ENCODE measurements at regions not wholly inside any gene's neighbourhood (a gene's known extent, or its start where the extent isn't known, plus 50 kb on each side); places are given as distances from the start of the nearest gene placed in this dataset.
A peak's percentile ranks its signal among the peaks of the same experiment; 100 is the strongest.

- Histone ChIP-seq H3K4me3 (no peak overlapping the region), H3K27ac (peak overlapping the region; percentile 82 to 97), H3K4me1 (replicated peaks in 1 of 2) (peaks cover 31 to 41% of the 10 kb centered on the region in 2 donors)
- WGBS, 10 experiments = 75 to 100% (median 86%) methylated on average over 1 to 6 of the region's 7 CpGs; no CpG with 5 or more reads in 2 of the 10 experiments
- in situ Hi-C loops (cut with MboI; ENCODE audit: low pct_unique_long_range_greater_than_20kb in 2 of 9, low sequenced_read_pairs in 9 of 9, unreplicated experiment in 9 of 9) = no loop called here
- no peak for ATAC-seq (replicated peaks in 6 of 8)
Observed at GRCh38 chr4:140298001-140298400, 75.4 kb upstream of the SCOC start.

- in situ Hi-C loops (cut with MboI; ENCODE audit: low pct_unique_long_range_greater_than_20kb in 2 of 9, low sequenced_read_pairs in 9 of 9, unreplicated experiment in 9 of 9) = no loop called here
- peak overlapping the region in 3 of 5 donors; percentile 5 to 23 (median 16) for H3K4me3 ChIP-seq
- peak overlapping the region; percentile 82 to 97 for H3K27ac ChIP-seq
- WGBS, 10 experiments = 17 to 79% (median 38%) methylated on average over 1 to 7 of the region's 7 CpGs; no CpG with 5 or more reads in 3 of the 10 experiments
- ATAC-seq (replicated peaks in 6 of 8) = peak in 6 of 8 experiments; percentile 16 to 53 (median 38)
- peaks cover 31 to 41% of the 10 kb centered on the region in 2 donors for H3K4me1 ChIP-seq (replicated peaks in 1 of 2)
Observed at GRCh38 chr4:140297221-140297570, 76.2 kb upstream of the SCOC start.

GRCh38 chr4:140296335-140297220, 76.9 kb upstream of the SCOC start:
- in situ Hi-C loops (cut with MboI; ENCODE audit: low pct_unique_long_range_greater_than_20kb in 2 of 9, low sequenced_read_pairs in 9 of 9, unreplicated experiment in 9 of 9) = no loop called here
- H3K4me3 ChIP-seq = peak overlapping the region in 3 of 5 donors; percentile 15 to 23 (median 16)
- H3K27ac ChIP-seq = peak overlapping the region; percentile 82 to 97
- WGBS, 10 experiments = 0 to 32% (median 13%) methylated on average over 4 to 14 of the region's 15 CpGs
- ATAC-seq (replicated peaks in 6 of 8) = peak; percentile 70 to 93 (median 89)
- H3K4me1 ChIP-seq (replicated peaks in 1 of 2) = peaks cover 34 to 42% of the 10 kb centered on the region in 2 donors

GRCh38 chr4:140293979-140294378, 79.5 kb upstream of the SCOC start:
- peaks cover 53 to 57% of the 10 kb centered on the region in 2 donors for H3K4me1 ChIP-seq (replicated peaks in 1 of 2)
- 43 to 100% (median 93%) methylated on average over 1 of the region's 2 CpGs; no CpG with 5 or more reads in 2 of the 10 experiments for WGBS, 10 experiments
- H3K4me3 ChIP-seq = no peak overlapping the region
- no peak for ATAC-seq (replicated peaks in 6 of 8)
- no peak overlapping the region for H3K27ac ChIP-seq
- in situ Hi-C loops (cut with MboI; ENCODE audit: low pct_unique_long_range_greater_than_20kb in 2 of 9, low sequenced_read_pairs in 9 of 9, unreplicated experiment in 9 of 9) = no loop called here

- ATAC-seq (replicated peaks in 6 of 8) = peak in 5 of 8 experiments; percentile 42 to 69 (median 63)
- WGBS, 10 experiments = 71 to 100% (median 88%) methylated on average over 1 to 4 of the region's 4 CpGs; no CpG with 5 or more reads in 2 of the 10 experiments
- in situ Hi-C loops (cut with MboI; ENCODE audit: low pct_unique_long_range_greater_than_20kb in 2 of 9, low sequenced_read_pairs in 9 of 9, unreplicated experiment in 9 of 9) = no loop called here
- Histone ChIP-seq H3K27ac (peak overlapping the region in 1 of 2 donors; percentile 55), H3K4me1 (replicated peaks in 1 of 2) (peaks cover 34 to 43% of the 10 kb centered on the region in 2 donors), H3K4me3 (no peak overlapping the region)
Observed at GRCh38 chr4:140291259-140291658, 82.2 kb upstream of the SCOC start.

- in situ Hi-C loops (cut with MboI; ENCODE audit: low pct_unique_long_range_greater_than_20kb in 2 of 9, low sequenced_read_pairs in 9 of 9, unreplicated experiment in 9 of 9) = no loop called here
- Histone ChIP-seq H3K4me3 (no peak overlapping the region), H3K4me1 (replicated peaks in 1 of 2) (peaks cover 24 to 35% of the 10 kb centered on the region in 2 donors), H3K27ac (no peak overlapping the region)
- WGBS, 10 experiments = 40 to 100% (median 57%) methylated on average over 1 to 2 of the region's 2 CpGs; no CpG with 5 or more reads in 2 of the 10 experiments
- ATAC-seq (replicated peaks in 6 of 8) = peak in 5 of 8 experiments; percentile 18 to 38 (median 20)
Observed at GRCh38 chr4:140289486-140289885, 84.0 kb upstream of the SCOC start.

- in situ Hi-C loops (cut with MboI; ENCODE audit: low pct_unique_long_range_greater_than_20kb in 2 of 9, low sequenced_read_pairs in 9 of 9, unreplicated experiment in 9 of 9) = no loop called here
- Histone ChIP-seq H3K27ac (no peak overlapping the region), H3K4me1 (replicated peaks in 1 of 2) (peaks cover 48 to 62% of the 10 kb centered on the region in 2 donors), H3K4me3 (no peak overlapping the region)
- peak in 7 of 8 experiments; percentile 18 to 99 (median 56) for ATAC-seq (replicated peaks in 6 of 8)
- 0 to 92% (median 70%) methylated on average over 1 to 6 of the region's 18 CpGs; no CpG with 5 or more reads in 3 of the 10 experiments for WGBS, 10 experiments
Observed at GRCh38 chr4:140286456-140286855, 87.0 kb upstream of the SCOC start.

- ATAC-seq (replicated peaks in 6 of 8) = peak in 1 of 8 experiments; percentile 21
- peaks cover 35 to 59% of the 10 kb centered on the region in 2 donors for H3K4me1 ChIP-seq (replicated peaks in 1 of 2)
- H3K4me3 ChIP-seq = no peak overlapping the region
- 20 to 100% (median 88%) methylated on average over 1 to 2 of the region's 2 CpGs; no CpG with 5 or more reads in 1 of the 10 experiments for WGBS, 10 experiments
- in situ Hi-C loops (cut with MboI; ENCODE audit: low pct_unique_long_range_greater_than_20kb in 2 of 9, low sequenced_read_pairs in 9 of 9, unreplicated experiment in 9 of 9) = no loop called here
- H3K27ac ChIP-seq = no peak overlapping the region
Observed at GRCh38 chr4:140284456-140284855, 89.0 kb upstream of the SCOC start.

GRCh38 chr4:140281828-140282552, 91.5 kb upstream of the SCOC start:
- peak in 4 of 8 experiments; percentile 18 to 53 (median 47) for ATAC-seq (replicated peaks in 6 of 8)
- in situ Hi-C loops (cut with MboI; ENCODE audit: low pct_unique_long_range_greater_than_20kb in 2 of 9, low sequenced_read_pairs in 9 of 9, unreplicated experiment in 9 of 9) = no loop called here
- H3K4me3 ChIP-seq = no peak overlapping the region
- H3K27ac ChIP-seq = peak overlapping the region in 1 of 2 donors; percentile 34
- WGBS, 10 experiments = 14 to 67% (median 49%) methylated on average over 1 to 3 of the region's 5 CpGs; no CpG with 5 or more reads in 2 of the 10 experiments
- peaks cover 32 to 59% of the 10 kb centered on the region in 2 donors for H3K4me1 ChIP-seq (replicated peaks in 1 of 2)

- Histone ChIP-seq H3K4me1 (replicated peaks in 1 of 2) (peaks cover 12 to 27% of the 10 kb centered on the region in 2 donors), H3K4me3 (no peak overlapping the region), H3K27ac (no peak overlapping the region)
- no peak for ATAC-seq (replicated peaks in 6 of 8)
- in situ Hi-C loops (cut with MboI; ENCODE audit: low pct_unique_long_range_greater_than_20kb in 2 of 9, low sequenced_read_pairs in 9 of 9, unreplicated experiment in 9 of 9) = no loop called here
Observed at GRCh38 chr4:140277576-140277975, 95.9 kb upstream of the SCOC start.

- Histone ChIP-seq H3K27ac (no peak overlapping the region), H3K4me3 (no peak overlapping the region), H3K4me1 (replicated peaks in 1 of 2) (peaks cover 13 to 18% of the 10 kb centered on the region in 2 donors)
- ATAC-seq (replicated peaks in 6 of 8) = no peak
- 0 to 100% (median 92%) methylated on average over 1 to 3 of the region's 4 CpGs; no CpG with 5 or more reads in 4 of the 10 experiments for WGBS, 10 experiments
- in situ Hi-C loops (cut with MboI; ENCODE audit: low pct_unique_long_range_greater_than_20kb in 2 of 9, low sequenced_read_pairs in 9 of 9, unreplicated experiment in 9 of 9) = loop anchor here in 4 of 9 experiments (25.0 kb wide), 3 partner anchors 234 to 534 kb away; no protein-coding TSS in a partner anchor
Observed at GRCh38 chr4:140271553-140271952, 101.9 kb upstream of the SCOC start.

- WGBS, 10 experiments = 83 to 100% (median 95%) methylated on average over 1 to 6 of the region's 6 CpGs
- in situ Hi-C loops (cut with MboI; ENCODE audit: low pct_unique_long_range_greater_than_20kb in 2 of 9, low sequenced_read_pairs in 9 of 9, unreplicated experiment in 9 of 9) = loop anchor here in 4 of 9 experiments (25.0 kb wide), 3 partner anchors 232 to 532 kb away; no protein-coding TSS in a partner anchor
- no peak for ATAC-seq (replicated peaks in 6 of 8)
Observed at GRCh38 chr4:140269369-140269768, 104.1 kb upstream of the SCOC start.

More at GRCh38 chr4:140269369-140269768, 104.1 kb upstream of the SCOC start:
- Histone ChIP-seq H3K4me1 (replicated peaks in 1 of 2) (peaks cover 13 to 18% of the 10 kb centered on the region in 2 donors), H3K4me3 (no peak overlapping the region), H3K27ac (no peak overlapping the region)
